ENCODE measurements at regions not wholly inside any gene's neighbourhood (a gene's known extent, or its start where the extent isn't known, plus 50 kb on each side); places are given as distances from the start of the nearest gene placed in this dataset.
A peak's percentile ranks its signal among the peaks of the same experiment; 100 is the strongest.

GRCh38 chr5:54661111-54661510 is 143.6 kb downstream of the SNX18 start:
- no peaks in the 10 kb centered on the region for H3F3A ChIP-seq (ENCODE audit: low read depth)
- H3K4me3 ChIP-seq (ENCODE audit: low read length, poor library complexity, severe bottlenecking) = no peak overlapping the region
- no peaks in the 10 kb centered on the region for H3K9me2 ChIP-seq (replicated peaks; ENCODE audit: low read depth, low read length)
- H3K9me3 ChIP-seq (ENCODE audit: insufficient read depth, low read depth, low read length) = no peaks in the 10 kb centered on the region
- no peak overlapping the region for H3K4me2 ChIP-seq (ENCODE audit: low read depth, low read length, poor library complexity, severe bottlenecking)
- no peaks in the 10 kb centered on the region for H3K4me1 ChIP-seq (ENCODE audit: insufficient read depth, low read length, poor library complexity, severe bottlenecking)
- TF ChIP-seq EZH2phosphoT487 (IDR thresholded peaks at IDR 0.05; ENCODE audit: borderline replicate concordance) (no peak), CTCF (conservative IDR thresholded peaks at IDR 0.05; ENCODE audit: low read length) (no peak)
- no peak overlapping the region for H2AFZ ChIP-seq (ENCODE audit: low read length)
- no peaks in the 10 kb centered on the region for H3K36me3 ChIP-seq (ENCODE audit: insufficient read depth, low read length)
- no peak overlapping the region for H3K9ac ChIP-seq (ENCODE audit: low read depth, low read length, poor library complexity, severe bottlenecking)
- no peaks in the 10 kb centered on the region for H3K27me3 ChIP-seq (ENCODE audit: insufficient read depth, low read length, poor library complexity, severe bottlenecking)
- no peaks in the 10 kb centered on the region for H3K79me2 ChIP-seq (ENCODE audit: insufficient read depth, low read length)
- no peaks in the 10 kb centered on the region for H4K20me1 ChIP-seq (ENCODE audit: insufficient read depth, low read length, poor library complexity, severe bottlenecking)

GRCh38 chr5:54659700-54660131 is 142.2 kb downstream of the SNX18 start:
- Histone ChIP-seq H3K4me1 (ENCODE audit: insufficient read depth, low read length, poor library complexity, severe bottlenecking) (no peaks in the 10 kb centered on the region), H3K79me2 (ENCODE audit: insufficient read depth, low read length) (no peaks in the 10 kb centered on the region), H2AFZ (ENCODE audit: low read length) (peak overlapping the region; percentile 55), H3K9me2 (replicated peaks; ENCODE audit: low read depth, low read length) (no peaks in the 10 kb centered on the region), H3K9me3 (ENCODE audit: insufficient read depth, low read depth, low read length) (no peaks in the 10 kb centered on the region), H3F3A (ENCODE audit: low read depth) (no peaks in the 10 kb centered on the region), H3K4me3 (ENCODE audit: low read length, poor library complexity, severe bottlenecking) (no peak overlapping the region), H3K4me2 (ENCODE audit: low read depth, low read length, poor library complexity, severe bottlenecking) (no peak overlapping the region), H3K9ac (ENCODE audit: low read depth, low read length, poor library complexity, severe bottlenecking) (no peak overlapping the region), H3K36me3 (ENCODE audit: insufficient read depth, low read length) (no peaks in the 10 kb centered on the region), H4K20me1 (ENCODE audit: insufficient read depth, low read length, poor library complexity, severe bottlenecking) (no peaks in the 10 kb centered on the region), H3K27me3 (ENCODE audit: insufficient read depth, low read length, poor library complexity, severe bottlenecking) (no peaks in the 10 kb centered on the region)
- TF ChIP-seq EZH2phosphoT487 (IDR thresholded peaks at IDR 0.05; ENCODE audit: borderline replicate concordance) (no peak), CTCF (conservative IDR thresholded peaks at IDR 0.05; ENCODE audit: low read length) (no peak)

- Histone ChIP-seq H3K4me2 (ENCODE audit: low read depth, low read length, poor library complexity, severe bottlenecking) (no peak overlapping the region), H3K27me3 (ENCODE audit: insufficient read depth, low read length, poor library complexity, severe bottlenecking) (no peaks in the 10 kb centered on the region), H2AFZ (ENCODE audit: low read length) (no peak overlapping the region), H4K20me1 (ENCODE audit: insufficient read depth, low read length, poor library complexity, severe bottlenecking) (no peaks in the 10 kb centered on the region), H3F3A (ENCODE audit: low read depth) (no peaks in the 10 kb centered on the region), H3K9me2 (replicated peaks; ENCODE audit: low read depth, low read length) (no peaks in the 10 kb centered on the region), H3K79me2 (ENCODE audit: insufficient read depth, low read length) (no peaks in the 10 kb centered on the region), H3K9ac (ENCODE audit: low read depth, low read length, poor library complexity, severe bottlenecking) (no peak overlapping the region), H3K36me3 (ENCODE audit: insufficient read depth, low read length) (no peaks in the 10 kb centered on the region), H3K9me3 (ENCODE audit: insufficient read depth, low read depth, low read length) (no peaks in the 10 kb centered on the region), H3K4me3 (ENCODE audit: low read length, poor library complexity, severe bottlenecking) (no peak overlapping the region), H3K4me1 (ENCODE audit: insufficient read depth, low read length, poor library complexity, severe bottlenecking) (no peaks in the 10 kb centered on the region)
- TF ChIP-seq CTCF (conservative IDR thresholded peaks at IDR 0.05; ENCODE audit: low read length) (no peak), EZH2phosphoT487 (IDR thresholded peaks at IDR 0.05; ENCODE audit: borderline replicate concordance) (no peak)
These were observed 140.5 kb downstream of the SNX18 start for GRCh38 chr5:54658010-54658409.

All from Loucy (cell line).